HepG2 (cell line): ENCODE measurements at regions not wholly inside any gene's neighbourhood (a gene's known extent, or its start where the extent isn't known, plus 50 kb on each side); places are given as distances from the start of the nearest gene placed in this dataset.

Experiments
- CTCF ChIP-seq: sonication (generic); formaldehyde crosslinking; IDR thresholded peaks from 2 replicates; pipeline ENCODE4 v1.5.0; 2020; ENCODE audit warnings: mild to moderate bottlenecking, missing genetic modification reagents, moderate library complexity
- ZNF841 ChIP-seq: sonication (generic); formaldehyde crosslinking; IDR thresholded peaks from 2 replicates; pipeline ENCODE4 v1.8.1; 2023; ENCODE audit warnings: missing genetic modification reagents, borderline replicate concordance

- TF ChIP-seq ZNF841 (no peak), CTCF (no peak)
Measured at GRCh38 chr11:28671274-28671673, 563.1 kb downstream of the METTL15 start.
